GM12878 (cell line): ENCODE measurements at regions not wholly inside any gene's neighbourhood (a gene's known extent, or its start where the extent isn't known, plus 50 kb on each side); places are given as distances from the start of the nearest gene placed in this dataset.

Experiments used
- ATAC-seq: fragments of 200-7000 bp; cut with Tn5 transposase; 3 replicates; pipeline ENCODE4 v1.9.1; 2020; ENCODE audit warnings: mild to moderate bottlenecking, moderate library complexity
- BruUV-seq: library from RNA; stranded (reverse); fragments of 400-500 nt; replicated peaks from 2 replicates; lab custom pipeline; 2021; lab: Mats Ljungman, UMichigan
- CTCF ChIA-PET: fragments of 300-600 bp; sonication (Branson Sonifier 250); formaldehyde crosslinking; extraction: SDS; loops from one replicate; lab custom pipeline; 2021; ENCODE audit warnings: inconsistent platforms; lab: Yijun Ruan, JAX
- POLR2A ChIA-PET: fragments of 350-600 bp; formaldehyde crosslinking; extraction: SDS; loops from one replicate; lab custom pipeline; 2021; ENCODE audit warnings: inconsistent platforms; lab: Charles Lee
- RAD21 ChIA-PET: fragments of 300-600 bp; sonication (Branson Sonifier 250); formaldehyde crosslinking; loops from one replicate; lab custom pipeline; 2023; ENCODE audit warnings: antibody characterized with exemption; ENCODE audit not compliant: unreplicated experiment; lab: Charles Lee
- SMC1A ChIA-PET: fragments of 300-600 bp; sonication (Branson Sonifier 250); formaldehyde crosslinking; loops from one replicate; lab custom pipeline; 2023; ENCODE audit not compliant: unreplicated experiment, uncharacterized antibody; lab: Charles Lee
- DNase-seq: peaks from one replicate; pipeline ENCODE4 v3.0.0-alpha.2; 2011; ENCODE audit warnings: low read depth, low spot score
- FAIRE-seq: peaks from 3 replicates; lab custom pipeline; 2011; peaks lifted over from hg19 to GRCh38; lab: Jason Lieb, UNC
- H2AFZ ChIP-seq: 2 replicates; pipeline ENCODE4 v1.6.0; 2011; ENCODE audit warnings: low read depth, low read length, control low read depth; ENCODE audit not compliant: control insufficient read depth
- H3K27ac ChIP-seq: 2 replicates; pipeline ENCODE4 v1.5.1; 2011; ENCODE audit warnings: control low read depth; ENCODE audit not compliant: control insufficient read depth, insufficient read depth
- H3K27me3 ChIP-seq, 2 experiments: replicated peaks in 1 of 2; 2 replicates each; pipeline versions ENCODE4 v1.6.0 to v1.6.1; 2011; ENCODE audit warnings: low read length in 1 of 2; ENCODE audit not compliant: control insufficient read depth in 2 of 2, insufficient read depth in 2 of 2
- H3K36me3 ChIP-seq, 2 experiments: 2 replicates each; pipeline ENCODE4 v1.5.1; 2011; ENCODE audit warnings: low read length in 1 of 2; ENCODE audit not compliant: control insufficient read depth in 2 of 2, insufficient read depth in 2 of 2
- H3K4me1 ChIP-seq: 2 replicates; pipeline ENCODE4 v1.6.1; 2011; ENCODE audit warnings: mild to moderate bottlenecking, low read length, moderate library complexity, mixed read lengths; ENCODE audit not compliant: control insufficient read depth, insufficient read depth
- H3K4me2 ChIP-seq: 2 replicates; pipeline ENCODE4 v1.6.0; 2011; ENCODE audit warnings: control low read depth; ENCODE audit not compliant: control insufficient read depth, insufficient read depth
- H3K4me3 ChIP-seq: fragments of 200-600 bp; sonication (generic); 2 replicates; pipeline ENCODE4 v1.5.1; 2016
- H3K79me2 ChIP-seq: 2 replicates; pipeline ENCODE4 v1.6.0; 2011; ENCODE audit warnings: low read length; ENCODE audit not compliant: control insufficient read depth, insufficient read depth
- H3K9ac ChIP-seq: 2 replicates; pipeline ENCODE4 v1.8.0; 2011; ENCODE audit warnings: low read length, control low read depth, mixed read lengths; ENCODE audit not compliant: control insufficient read depth, insufficient read depth
- H3K9me3 ChIP-seq: replicated peaks from 3 replicates; pipeline ENCODE4 v1.5.1; 2011; ENCODE audit warnings: mild to moderate bottlenecking, low read length; ENCODE audit not compliant: control insufficient read depth, insufficient read depth
- H4K20me1 ChIP-seq: 2 replicates; pipeline ENCODE4 v1.6.0; 2011; ENCODE audit not compliant: control insufficient read depth, insufficient read depth
- ATF7 ChIP-seq: fragments of 450-650 bp; IDR thresholded peaks from 2 replicates; pipeline ENCODE4 v1.6.1; 2016; ENCODE audit warnings: low read depth, mild to moderate bottlenecking
- CHD2 ChIP-seq: IDR thresholded peaks from 2 replicates; pipeline ENCODE4 v1.6.1; 2011; ENCODE audit warnings: low read depth, low read length, improper control_type of control experiment, borderline replicate concordance
- CREB1 ChIP-seq: IDR thresholded peaks from 2 replicates; pipeline ENCODE4 v1.6.1; 2012; ENCODE audit warnings: low read depth, mild to moderate bottlenecking, inconsistent platforms
- GABPA ChIP-seq: IDR thresholded peaks from 2 replicates; pipeline ENCODE4 v1.6.1; 2014; ENCODE audit warnings: antibody characterized with exemption, low read depth, mild to moderate bottlenecking, inconsistent platforms
- HCFC1 ChIP-seq: fragments of 150-350 bp; IDR thresholded peaks from 2 replicates; pipeline ENCODE4 v1.6.1; 2014; ENCODE audit warnings: low read length
- HDAC6 ChIP-seq: fragments of 200-600 bp; sonication (generic); IDR thresholded peaks from one replicate; pipeline ENCODE4 v1.8.0; 2017; ENCODE audit warnings: antibody characterized with exemption; ENCODE audit not compliant: unreplicated experiment
- MYB ChIP-seq: fragments of 150-350 bp; IDR thresholded peaks from 2 replicates; pipeline ENCODE4 v1.6.1; 2014; ENCODE audit warnings: mild to moderate bottlenecking, low read depth, low read length, borderline replicate concordance
- MYC ChIP-seq: IDR thresholded peaks from 2 replicates; pipeline ENCODE4 v1.6.1; 2011; ENCODE audit warnings: mild to moderate bottlenecking, low read length, moderate library complexity, inconsistent platforms; ENCODE audit not compliant: insufficient read depth, insufficient replicate concordance, insufficient read length, severe bottlenecking
- SIX5 ChIP-seq: IDR thresholded peaks from 2 replicates; pipeline ENCODE4 v1.6.1; 2011; ENCODE audit warnings: mild to moderate bottlenecking, low read depth, low read length, moderate library complexity; ENCODE audit not compliant: severe bottlenecking
- SMAD1 ChIP-seq: fragments of 450-650 bp; IDR thresholded peaks from 2 replicates; pipeline ENCODE4 v1.6.1; 2018; ENCODE audit warnings: mild to moderate bottlenecking, low read depth; ENCODE audit not compliant: partially characterized antibody
- ZBED1 ChIP-seq: IDR thresholded peaks from 2 replicates; pipeline ENCODE4 v1.6.1; 2016; ENCODE audit warnings: borderline replicate concordance
- ZNF207 ChIP-seq: fragments of 450-650 bp; IDR thresholded peaks from 2 replicates; pipeline ENCODE4 v1.6.1; 2014; ENCODE audit warnings: antibody characterized with exemption, mild to moderate bottlenecking, borderline replicate concordance
- ZNF274 ChIP-seq: IDR thresholded peaks from one replicate; pipeline ENCODE4 v1.8.0; 2011; ENCODE audit not compliant: insufficient read length, insufficient read depth
- WGBS: methylation state at CpG from one replicate; pipeline ENCODE4 v1.1.6; 2016; ENCODE audit warnings: low lambda C conversion rate; ENCODE audit not compliant: insufficient replicate concordance, insufficient coverage; ENCODE audit errors: missing lambda C conversion rate; 5-methylcytosine and 5-hydroxymethylcytosine counted together
- in situ Hi-C: fragments of 300-500 bp; cut with MboI; formaldehyde crosslinking; loops from 9 replicates; pipeline ENCODE4 v1.14.3; 2018; ENCODE audit warnings: mixed read lengths
- intact Hi-C: fragments of 100-400 bp; cut with micrococcal nuclease; formaldehyde crosslinking; loops from one replicate; pipeline ENCODE4 v1.14.2; 2022; ENCODE audit not compliant: unreplicated experiment
- TF ChIP-seq, protein P1 (sequence below): IDR thresholded peaks from 2 replicates; pipeline ENCODE4 v1.6.1; 2011; ENCODE audit warnings: low read depth, low read length, improper control_type of control experiment, borderline replicate concordance
- TF ChIP-seq, protein P2 (sequence below): IDR thresholded peaks from 2 replicates; pipeline ENCODE4 v1.6.1; 2012; ENCODE audit warnings: low read depth, low read length, improper control_type of control experiment
- TF ChIP-seq, protein P3 (sequence below), 3 experiments: IDR thresholded peaks in 2 of 3; conservative IDR thresholded peaks in 1 of 3; 2 replicates each; pipeline ENCODE4 v1.5.1; 2011; ENCODE audit warnings: low read depth in 3 of 3, low read length in 3 of 3, mild to moderate bottlenecking in 3 of 3, control low read depth in 2 of 3, moderate library complexity in 2 of 3, inconsistent platforms in 1 of 3, mixed read lengths in 1 of 3; ENCODE audit not compliant: control insufficient read depth in 2 of 3, insufficient read depth in 1 of 3; ENCODE audit errors: extremely low read depth in 1 of 3
- TF ChIP-seq, protein P4 (sequence below): fragments of 450-650 bp; conservative IDR thresholded peaks from 2 replicates; pipeline ENCODE4 v1.6.1; 2017; ENCODE audit warnings: mild to moderate bottlenecking, moderate library complexity

DNA sequence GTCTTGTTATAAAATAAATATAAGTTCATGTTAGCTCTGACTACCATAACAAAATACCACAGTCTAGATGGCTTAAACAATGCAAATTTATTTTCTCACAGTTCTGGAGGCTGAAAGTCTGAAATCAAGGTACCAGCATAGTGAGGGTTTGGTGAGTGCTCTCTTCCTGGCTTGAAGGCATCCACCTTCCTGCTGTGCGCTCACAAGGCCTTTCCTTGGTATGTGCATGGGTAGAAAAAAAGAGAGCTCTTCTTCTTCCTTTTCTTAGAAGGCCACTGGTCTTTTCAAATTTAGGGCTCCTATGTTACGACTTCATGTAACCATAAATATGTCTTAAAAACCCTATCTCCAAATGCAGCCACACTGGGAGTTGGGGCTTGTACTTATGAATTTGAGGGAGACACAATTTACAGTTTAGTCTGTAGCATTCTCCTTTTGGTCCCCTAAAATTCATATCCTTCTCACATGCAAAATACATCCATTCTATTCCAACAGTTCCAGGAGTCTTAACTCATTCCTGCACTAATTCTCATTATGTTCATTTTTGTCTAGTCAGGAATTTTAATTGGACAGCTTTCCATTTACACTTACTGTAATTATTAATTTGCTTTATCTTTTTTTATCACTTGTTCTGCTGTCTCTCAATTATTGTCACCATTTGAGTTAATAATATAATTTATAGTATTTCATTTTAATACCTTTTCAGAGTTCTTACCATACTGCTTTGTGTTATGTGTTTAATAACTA is 381.9 kb upstream of the EPHA7 start (continued):
- TF ChIP-seq SMAD1 (no peak), HCFC1 (no peak), CHD2 (no peak), ZNF207 (no peak)

DNA sequence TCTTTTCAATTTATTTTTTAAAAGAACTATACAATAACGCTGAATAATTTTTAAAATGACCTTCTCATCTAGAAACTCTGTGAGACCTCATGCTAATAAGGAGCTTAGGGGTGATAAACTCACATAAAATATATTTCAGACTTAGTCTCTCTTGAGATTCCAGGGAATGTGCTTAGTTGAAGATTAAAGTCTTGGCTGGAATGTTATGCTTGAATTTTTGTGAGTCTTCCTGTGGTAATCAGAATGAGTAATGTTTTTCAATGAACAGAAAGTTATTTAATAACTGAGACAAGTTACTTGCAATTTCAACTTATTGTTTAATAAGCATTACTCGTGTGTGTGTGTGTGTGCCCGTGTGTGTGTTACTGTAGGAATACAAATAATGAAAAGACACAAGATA is 379.9 kb upstream of the EPHA7 start:
- ChIA-PET RAD21 (no interaction called here), CTCF (no interaction called here), POLR2A (no interaction called here), SMC1A (no interaction called here)
- no peaks in the 10 kb centered on the region for H3K9me3 ChIP-seq
- no peaks in the 10 kb centered on the region for H3K27me3 ChIP-seq
- H3K27ac ChIP-seq = no peak overlapping the region
- no peak for DNase-seq
- intact Hi-C loops = no loop called here
- in situ Hi-C loops = no loop called here
- H3K4me2 ChIP-seq = no peak overlapping the region
- no TSS peak for BruUV-seq
- H3K36me3 ChIP-seq = no peaks in the 10 kb centered on the region
- no peak for FAIRE-seq
- H4K20me1 ChIP-seq = no peaks in the 10 kb centered on the region
- H2AFZ ChIP-seq = no peak overlapping the region
- no peaks in the 10 kb centered on the region for H3K4me1 ChIP-seq
- H3K4me3 ChIP-seq = no peak overlapping the region
- H3K79me2 ChIP-seq = no peaks in the 10 kb centered on the region
- whole genome bisulfite sequencing = 0% methylated on average over 3 of the region's 3 CpGs
- H3K9ac ChIP-seq = no peak overlapping the region
- ATAC-seq = no peak
- TF ChIP-seq ZBED1 (no peak), MYB (no peak), SIX5 (no peak), HDAC6 (no peak), MYC (no peak), ATF7 (no peak), CREB1 (no peak), ZNF274 (no peak), GABPA (no peak)
- TF ChIP-seq, protein P1, sequence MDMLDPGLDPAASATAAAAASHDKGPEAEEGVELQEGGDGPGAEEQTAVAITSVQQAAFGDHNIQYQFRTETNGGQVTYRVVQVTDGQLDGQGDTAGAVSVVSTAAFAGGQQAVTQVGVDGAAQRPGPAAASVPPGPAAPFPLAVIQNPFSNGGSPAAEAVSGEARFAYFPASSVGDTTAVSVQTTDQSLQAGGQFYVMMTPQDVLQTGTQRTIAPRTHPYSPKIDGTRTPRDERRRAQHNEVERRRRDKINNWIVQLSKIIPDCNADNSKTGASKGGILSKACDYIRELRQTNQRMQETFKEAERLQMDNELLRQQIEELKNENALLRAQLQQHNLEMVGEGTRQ = no peak
- TF ChIP-seq, protein P2, sequence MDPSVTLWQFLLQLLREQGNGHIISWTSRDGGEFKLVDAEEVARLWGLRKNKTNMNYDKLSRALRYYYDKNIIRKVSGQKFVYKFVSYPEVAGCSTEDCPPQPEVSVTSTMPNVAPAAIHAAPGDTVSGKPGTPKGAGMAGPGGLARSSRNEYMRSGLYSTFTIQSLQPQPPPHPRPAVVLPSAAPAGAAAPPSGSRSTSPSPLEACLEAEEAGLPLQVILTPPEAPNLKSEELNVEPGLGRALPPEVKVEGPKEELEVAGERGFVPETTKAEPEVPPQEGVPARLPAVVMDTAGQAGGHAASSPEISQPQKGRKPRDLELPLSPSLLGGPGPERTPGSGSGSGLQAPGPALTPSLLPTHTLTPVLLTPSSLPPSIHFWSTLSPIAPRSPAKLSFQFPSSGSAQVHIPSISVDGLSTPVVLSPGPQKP = no peak
- TF ChIP-seq, protein P3, sequence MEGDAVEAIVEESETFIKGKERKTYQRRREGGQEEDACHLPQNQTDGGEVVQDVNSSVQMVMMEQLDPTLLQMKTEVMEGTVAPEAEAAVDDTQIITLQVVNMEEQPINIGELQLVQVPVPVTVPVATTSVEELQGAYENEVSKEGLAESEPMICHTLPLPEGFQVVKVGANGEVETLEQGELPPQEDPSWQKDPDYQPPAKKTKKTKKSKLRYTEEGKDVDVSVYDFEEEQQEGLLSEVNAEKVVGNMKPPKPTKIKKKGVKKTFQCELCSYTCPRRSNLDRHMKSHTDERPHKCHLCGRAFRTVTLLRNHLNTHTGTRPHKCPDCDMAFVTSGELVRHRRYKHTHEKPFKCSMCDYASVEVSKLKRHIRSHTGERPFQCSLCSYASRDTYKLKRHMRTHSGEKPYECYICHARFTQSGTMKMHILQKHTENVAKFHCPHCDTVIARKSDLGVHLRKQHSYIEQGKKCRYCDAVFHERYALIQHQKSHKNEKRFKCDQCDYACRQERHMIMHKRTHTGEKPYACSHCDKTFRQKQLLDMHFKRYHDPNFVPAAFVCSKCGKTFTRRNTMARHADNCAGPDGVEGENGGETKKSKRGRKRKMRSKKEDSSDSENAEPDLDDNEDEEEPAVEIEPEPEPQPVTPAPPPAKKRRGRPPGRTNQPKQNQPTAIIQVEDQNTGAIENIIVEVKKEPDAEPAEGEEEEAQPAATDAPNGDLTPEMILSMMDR (IDR thresholded peaks at IDR 0.05 in 2 of 3, conservative IDR thresholded peaks at IDR 0.05 in 1 of 3; ENCODE audit: control insufficient read depth in 2 of 3, extremely low read depth in 1 of 3, insufficient read depth in 1 of 3, low read depth in 3 of 3, low read length in 3 of 3) = no peak
- TF ChIP-seq, protein P4, sequence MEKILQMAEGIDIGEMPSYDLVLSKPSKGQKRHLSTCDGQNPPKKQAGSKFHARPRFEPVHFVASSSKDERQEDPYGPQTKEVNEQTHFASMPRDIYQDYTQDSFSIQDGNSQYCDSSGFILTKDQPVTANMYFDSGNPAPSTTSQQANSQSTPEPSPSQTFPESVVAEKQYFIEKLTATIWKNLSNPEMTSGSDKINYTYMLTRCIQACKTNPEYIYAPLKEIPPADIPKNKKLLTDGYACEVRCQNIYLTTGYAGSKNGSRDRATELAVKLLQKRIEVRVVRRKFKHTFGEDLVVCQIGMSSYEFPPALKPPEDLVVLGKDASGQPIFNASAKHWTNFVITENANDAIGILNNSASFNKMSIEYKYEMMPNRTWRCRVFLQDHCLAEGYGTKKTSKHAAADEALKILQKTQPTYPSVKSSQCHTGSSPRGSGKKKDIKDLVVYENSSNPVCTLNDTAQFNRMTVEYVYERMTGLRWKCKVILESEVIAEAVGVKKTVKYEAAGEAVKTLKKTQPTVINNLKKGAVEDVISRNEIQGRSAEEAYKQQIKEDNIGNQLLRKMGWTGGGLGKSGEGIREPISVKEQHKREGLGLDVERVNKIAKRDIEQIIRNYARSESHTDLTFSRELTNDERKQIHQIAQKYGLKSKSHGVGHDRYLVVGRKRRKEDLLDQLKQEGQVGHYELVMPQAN = no peak
